Uterus (tissue), 3 donors: ENCODE measurements at regions not wholly inside any gene's neighbourhood (a gene's known extent, or its start where the extent isn't known, plus 50 kb on each side); places are given as distances from the start of the nearest gene placed in this dataset.

Experiments
- DNase-seq, 2 donors: peaks; one replicate each; pipeline ENCODE4 v3.0.0-alpha.2; 2019 to 2020
- H3K27ac ChIP-seq, 2 donors: fragments of 200-600 bp; sonication (generic); 1 replicate in 1 of 2; 2 replicates in 1 of 2; pipeline ENCODE4 v1.5.1; 2016 to 2018
- H3K27me3 ChIP-seq, 2 donors: fragments of 200-600 bp; sonication (generic); one replicate each; pipeline ENCODE4 v1.5.1; 2018 to 2019; ENCODE audit warnings: control low read depth in 1 of 2
- H3K36me3 ChIP-seq, 2 donors: fragments of 200-600 bp; sonication (generic); one replicate each; pipeline ENCODE4 v1.5.1; 2019; ENCODE audit warnings: control low read depth in 1 of 2
- H3K4me1 ChIP-seq, 2 donors: fragments of 200-600 bp; sonication (generic); one replicate each; pipeline ENCODE4 v1.5.1; 2018 to 2019; ENCODE audit warnings: control low read depth in 1 of 2
- H3K4me3 ChIP-seq, 2 donors: fragments of 200-600 bp; sonication (generic); 1 replicate in 1 of 2; 2 replicates in 1 of 2; pipeline ENCODE4 v1.5.1; 2018 to 2019; ENCODE audit warnings: mild to moderate bottlenecking in 1 of 2
- H3K9me3 ChIP-seq, 2 donors: fragments of 200-600 bp; sonication (generic); one replicate each; pipeline ENCODE4 v1.5.1; 2019; ENCODE audit warnings: control low read depth in 1 of 2
- CTCF ChIP-seq, 4 experiments: fragments of 200-600 bp in 2 of 4; fragments of 450-650 bp in 2 of 4; sonication (generic) in 2 of 4; IDR thresholded peaks; one replicate each; pipeline ENCODE4 v1.5.1; 2016 to 2019; ENCODE audit warnings: antibody characterized with exemption in 4 of 4, mild to moderate bottlenecking in 2 of 4, moderate library complexity in 1 of 4
- POLR2A ChIP-seq, 2 donors: fragments of 450-650 bp; IDR thresholded peaks; one replicate each; pipeline ENCODE4 v1.6.1; 2016; ENCODE audit warnings: antibody characterized with exemption in 2 of 2, mild to moderate bottlenecking in 1 of 2, moderate library complexity in 1 of 2
- intact Hi-C: fragments of 100-400 bp; cut with DNase I; formaldehyde crosslinking; loops from one replicate; pipeline ENCODE4 v1.15.1; 2023; ENCODE audit warnings: low total_unique reads
- donor health status: DM: yes; HTN: yes; CAD: no.

GRCh38 chrX:40843643-40844042 is 108.3 kb upstream of the MED14 start:
- H3K27ac ChIP-seq, result no peak overlapping the region
- H3K9me3 ChIP-seq, result peaks cover 0 to 4% of the 10 kb centered on the region in 2 donors
- DNase-seq, result no peak
- no peaks in the 10 kb centered on the region for H3K27me3 ChIP-seq
- H3K4me1 ChIP-seq, result no peaks in the 10 kb centered on the region
- H3K36me3 ChIP-seq, result no peaks in the 10 kb centered on the region
- no peak overlapping the region for H3K4me3 ChIP-seq
- intact Hi-C loops, result no loop called here
- no peak for TF ChIP-seq CTCF (IDR thresholded peaks at IDR 0.05)
- no peak for TF ChIP-seq POLR2A (IDR thresholded peaks at IDR 0.05)

- Histone ChIP-seq H3K36me3 (no peaks in the 10 kb centered on the region), H3K4me3 (no peak overlapping the region), H3K27me3 (no peaks in the 10 kb centered on the region), H3K9me3 (peaks cover 0 to 4% of the 10 kb centered on the region in 2 donors), H3K27ac (no peak overlapping the region), H3K4me1 (no peaks in the 10 kb centered on the region)
- intact Hi-C loops, result no loop called here
- TF ChIP-seq CTCF (IDR thresholded peaks at IDR 0.05) (no peak), POLR2A (IDR thresholded peaks at IDR 0.05) (no peak)
- DNase-seq, result no peak
These were observed 109.1 kb upstream of the MED14 start for GRCh38 chrX:40844471-40844870.

GRCh38 chrX:40845331-40845911 is 110.1 kb upstream of the MED14 start:
- DNase-seq, result peak; percentile 29 to 41
- Histone ChIP-seq H3K4me3 (no peak overlapping the region), H3K36me3 (no peaks in the 10 kb centered on the region), H3K9me3 (peaks cover 0 to 4% of the 10 kb centered on the region in 2 donors), H3K4me1 (no peaks in the 10 kb centered on the region), H3K27me3 (no peaks in the 10 kb centered on the region), H3K27ac (peak overlapping the region; percentile 49 to 67)
- intact Hi-C loops, result no loop called here
- TF ChIP-seq CTCF (IDR thresholded peaks at IDR 0.05) (no peak), POLR2A (IDR thresholded peaks at IDR 0.05) (no peak)

GRCh38 chrX:40849906-40850823 is 114.8 kb upstream of the MED14 start:
- H3K36me3 ChIP-seq, result no peaks in the 10 kb centered on the region
- H3K27ac ChIP-seq, result no peak overlapping the region
- DNase-seq, result no peak
- no peaks in the 10 kb centered on the region for H3K4me1 ChIP-seq
- no peaks in the 10 kb centered on the region for H3K27me3 ChIP-seq
- H3K9me3 ChIP-seq, result no peaks in the 10 kb centered on the region
- TF ChIP-seq CTCF (IDR thresholded peaks at IDR 0.05), result no peak
- no peak for TF ChIP-seq POLR2A (IDR thresholded peaks at IDR 0.05)
- H3K4me3 ChIP-seq, result no peak overlapping the region
- intact Hi-C loops, result no loop called here

GRCh38 chrX:40852586-40852985 is 117.2 kb upstream of the MED14 start:
- no peaks in the 10 kb centered on the region for H3K36me3 ChIP-seq
- no peaks in the 10 kb centered on the region for H3K4me1 ChIP-seq
- intact Hi-C loops, result no loop called here
- TF ChIP-seq CTCF (IDR thresholded peaks at IDR 0.05), result no peak
- no peak for TF ChIP-seq POLR2A (IDR thresholded peaks at IDR 0.05)
- H3K27me3 ChIP-seq, result no peaks in the 10 kb centered on the region
- no peaks in the 10 kb centered on the region for H3K9me3 ChIP-seq
- no peak overlapping the region for H3K27ac ChIP-seq
- no peak overlapping the region for H3K4me3 ChIP-seq
- no peak for DNase-seq
